Spleen (tissue), 11 donors: ENCODE measurements at regions not wholly inside any gene's neighbourhood (a gene's known extent, or its start where the extent isn't known, plus 50 kb on each side); places are given as distances from the start of the nearest gene placed in this dataset.

Source experiments
- DNase-seq: peaks from one replicate; pipeline ENCODE4 v3.0.0-alpha.2; 2020
- H3K27ac ChIP-seq, 8 donors: fragments of 200-600 bp; sonication (generic) in 7 of 8; 1 replicate in 4 of 8; 2 replicates in 4 of 8; pipeline versions ENCODE4 v1.5.0 to v1.8.0; 2016 to 2021; ENCODE audit warnings: inconsistent platforms in 4 of 8, mild to moderate bottlenecking in 4 of 8, moderate library complexity in 1 of 8
- H3K27me3 ChIP-seq, 7 donors: fragments of 200-600 bp; sonication (generic) in 6 of 7; replicated peaks in 1 of 7; 1 replicate in 4 of 7; 2 replicates in 3 of 7; pipeline versions ENCODE4 v1.5.0 to v1.8.0; 2016 to 2021; ENCODE audit warnings: inconsistent platforms in 3 of 7, mild to moderate bottlenecking in 1 of 7
- H3K36me3 ChIP-seq, 6 donors: fragments of 200-600 bp; sonication (generic) in 5 of 6; 1 replicate in 4 of 6; 2 replicates in 2 of 6; pipeline versions ENCODE4 v1.5.0 to v1.8.0; 2016 to 2021; ENCODE audit warnings: inconsistent platforms in 2 of 6
- H3K4me1 ChIP-seq, 6 donors: fragments of 200-600 bp; sonication (generic) in 5 of 6; 1 replicate in 3 of 6; 2 replicates in 3 of 6; pipeline versions ENCODE4 v1.5.0 to v1.8.0; 2016 to 2021; ENCODE audit warnings: inconsistent platforms in 3 of 6
- H3K4me3 ChIP-seq, 8 donors: fragments of 200-600 bp; sonication (generic) in 7 of 8; 1 replicate in 4 of 8; 2 replicates in 4 of 8; pipeline versions ENCODE4 v1.5.0 to v1.8.0; 2016 to 2021; ENCODE audit warnings: inconsistent platforms in 4 of 8, mild to moderate bottlenecking in 4 of 8, moderate library complexity in 2 of 8
- H3K9me3 ChIP-seq, 8 donors: fragments of 200-600 bp; sonication (generic) in 7 of 8; 1 replicate in 4 of 8; 2 replicates in 4 of 8; pipeline versions ENCODE4 v1.5.0 to v1.8.0; 2016 to 2021; ENCODE audit warnings: inconsistent platforms in 4 of 8
- POLR2A ChIP-seq, 3 donors: fragments of 450-650 bp; IDR thresholded peaks; one replicate each; pipeline ENCODE4 v1.5.1; 2017; ENCODE audit warnings: antibody characterized with exemption in 3 of 3, mild to moderate bottlenecking in 1 of 3
- POLR2AphosphoS5 ChIP-seq, 3 donors: sonication (generic); formaldehyde crosslinking; IDR thresholded peaks; one replicate each; pipeline ENCODE4 v1.5.1; 2017; ENCODE audit warnings: antibody characterized with exemption in 3 of 3
- WGBS, 5 donors: extraction: QIAGEN DNeasy Blood & Tissue Kit in 3 of 5; methylation state at CpG; one replicate each; pipeline versions ENCODE4 v1.1.5 to v1.1.7; 2013 to 2018; 5-methylcytosine and 5-hydroxymethylcytosine counted together
- intact Hi-C: fragments of 100-400 bp; cut with DNase I; formaldehyde crosslinking; loops from one replicate; pipeline ENCODE4 v1.15.0; 2023; ENCODE audit warnings: low total_unique reads
- TF ChIP-seq, protein P1 (sequence below), 11 experiments: fragments of 200-600 bp in 7 of 11; fragments of 450-650 bp in 4 of 11; sonication (generic) in 4 of 11; IDR thresholded peaks in 8 of 11; conservative IDR thresholded peaks in 3 of 11; 1 replicate in 7 of 11; 2 replicates in 4 of 11; pipeline versions ENCODE4 v1.4.0 to v1.8.0; 2016 to 2021; ENCODE audit warnings: antibody characterized with exemption in 11 of 11, inconsistent platforms in 4 of 11, mild to moderate bottlenecking in 1 of 11
- donor health status: healthy with polysubstance abuse.
- donor health status: DM: no; HTN: no; CAD: no; lungs with moderate emphysema.
- donor health status: DM: no; HTN: no; CAD: no.
- donor health status: Bipolar disorder and iron deficiency.
- donor health status: healthy.
- donor health status: DM: no; HTN: no; CAD: no.
- donor health status: DM: yes; HTN: yes; CAD: no.

DNA sequence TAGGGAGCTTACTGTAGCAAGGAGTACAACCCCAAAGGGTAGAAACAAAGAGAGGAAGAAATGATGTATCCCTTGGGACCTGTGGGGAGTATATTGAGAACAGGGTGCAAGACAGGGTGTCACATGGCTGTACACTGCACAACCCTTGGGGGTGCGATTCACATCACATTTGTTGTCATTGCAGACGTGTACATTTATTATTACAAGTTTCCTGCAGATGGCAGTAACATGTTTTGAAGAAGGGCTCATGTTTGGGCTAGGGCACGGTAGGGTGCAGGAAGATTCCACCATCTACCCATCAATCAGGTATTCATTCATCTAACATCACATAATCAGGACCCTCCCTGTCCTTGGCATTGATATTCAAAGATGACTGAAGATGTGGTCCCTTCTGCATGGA lies 62.5 kb downstream of the NDUFS5 start:
- intact Hi-C loops: no loop called here
- no peak for DNase-seq
- H3K27me3 ChIP-seq: peaks cover 0 to 8% (median 0%) of the 10 kb centered on the region in 7 donors
- TF ChIP-seq, protein P1, sequence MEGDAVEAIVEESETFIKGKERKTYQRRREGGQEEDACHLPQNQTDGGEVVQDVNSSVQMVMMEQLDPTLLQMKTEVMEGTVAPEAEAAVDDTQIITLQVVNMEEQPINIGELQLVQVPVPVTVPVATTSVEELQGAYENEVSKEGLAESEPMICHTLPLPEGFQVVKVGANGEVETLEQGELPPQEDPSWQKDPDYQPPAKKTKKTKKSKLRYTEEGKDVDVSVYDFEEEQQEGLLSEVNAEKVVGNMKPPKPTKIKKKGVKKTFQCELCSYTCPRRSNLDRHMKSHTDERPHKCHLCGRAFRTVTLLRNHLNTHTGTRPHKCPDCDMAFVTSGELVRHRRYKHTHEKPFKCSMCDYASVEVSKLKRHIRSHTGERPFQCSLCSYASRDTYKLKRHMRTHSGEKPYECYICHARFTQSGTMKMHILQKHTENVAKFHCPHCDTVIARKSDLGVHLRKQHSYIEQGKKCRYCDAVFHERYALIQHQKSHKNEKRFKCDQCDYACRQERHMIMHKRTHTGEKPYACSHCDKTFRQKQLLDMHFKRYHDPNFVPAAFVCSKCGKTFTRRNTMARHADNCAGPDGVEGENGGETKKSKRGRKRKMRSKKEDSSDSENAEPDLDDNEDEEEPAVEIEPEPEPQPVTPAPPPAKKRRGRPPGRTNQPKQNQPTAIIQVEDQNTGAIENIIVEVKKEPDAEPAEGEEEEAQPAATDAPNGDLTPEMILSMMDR (IDR thresholded peaks at IDR 0.05 in 8 of 11, conservative IDR thresholded peaks at IDR 0.05 in 3 of 11): no peak
- no peaks in the 10 kb centered on the region for H3K36me3 ChIP-seq
- no peak overlapping the region for H3K4me3 ChIP-seq
- no peaks in the 10 kb centered on the region for H3K9me3 ChIP-seq
- H3K27ac ChIP-seq: no peak overlapping the region
- H3K4me1 ChIP-seq: peaks cover 0 to 25% (median 8%) of the 10 kb centered on the region in 6 donors
- WGBS, 5 donors: 70 to 83% (median 75%) methylated on average over 3 of the region's 3 CpGs

DNA sequence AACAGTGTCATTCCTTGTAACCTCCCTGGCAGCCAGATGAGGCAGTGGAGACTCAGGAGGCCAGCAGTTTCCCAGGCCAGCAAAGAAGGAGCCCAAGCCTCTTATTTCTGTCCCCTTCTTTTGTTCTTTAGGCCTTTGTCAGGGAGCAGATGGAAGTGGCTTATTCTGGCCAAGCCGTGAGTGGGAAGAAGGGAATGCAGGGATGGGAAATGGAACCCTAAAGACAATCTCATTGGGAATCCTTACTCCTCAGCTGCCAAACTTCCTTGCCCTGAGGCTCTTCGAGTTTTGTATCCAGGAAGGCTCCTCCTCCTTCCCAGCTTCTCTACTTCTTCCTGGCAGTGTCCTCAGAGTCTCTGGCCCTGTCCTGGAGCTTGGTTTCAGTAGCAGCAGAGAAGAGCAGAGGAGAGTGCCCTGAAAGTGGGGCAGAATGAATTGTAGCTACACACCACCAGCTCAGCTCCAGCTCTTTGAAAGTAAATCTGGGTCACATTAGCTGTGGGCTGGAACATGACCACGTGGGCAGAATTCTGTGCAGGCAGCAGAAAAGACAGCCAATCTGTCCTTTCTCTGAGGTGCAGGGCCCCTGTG lies 63.9 kb downstream of the NDUFS5 start:
- Histone ChIP-seq H3K4me3 (no peak overlapping the region), H3K4me1 (peaks cover 0 to 25% (median 8%) of the 10 kb centered on the region in 6 donors), H3K27me3 (no peaks in the 10 kb centered on the region), H3K27ac (peak overlapping the region in 5 of 8 donors; percentile 26 to 49 (median 38)), H3K9me3 (no peaks in the 10 kb centered on the region), H3K36me3 (no peaks in the 10 kb centered on the region)
- WGBS, 5 donors: 46 to 67% (median 58%) methylated on average over 3 of the region's 3 CpGs
- TF ChIP-seq POLR2AphosphoS5 (IDR thresholded peaks at IDR 0.05) (no peak), POLR2A (IDR thresholded peaks at IDR 0.05) (no peak)
- TF ChIP-seq, protein P1 (IDR thresholded peaks at IDR 0.05 in 8 of 11, conservative IDR thresholded peaks at IDR 0.05 in 3 of 11): no peak
- no peak for DNase-seq
- intact Hi-C loops: no loop called here

DNA sequence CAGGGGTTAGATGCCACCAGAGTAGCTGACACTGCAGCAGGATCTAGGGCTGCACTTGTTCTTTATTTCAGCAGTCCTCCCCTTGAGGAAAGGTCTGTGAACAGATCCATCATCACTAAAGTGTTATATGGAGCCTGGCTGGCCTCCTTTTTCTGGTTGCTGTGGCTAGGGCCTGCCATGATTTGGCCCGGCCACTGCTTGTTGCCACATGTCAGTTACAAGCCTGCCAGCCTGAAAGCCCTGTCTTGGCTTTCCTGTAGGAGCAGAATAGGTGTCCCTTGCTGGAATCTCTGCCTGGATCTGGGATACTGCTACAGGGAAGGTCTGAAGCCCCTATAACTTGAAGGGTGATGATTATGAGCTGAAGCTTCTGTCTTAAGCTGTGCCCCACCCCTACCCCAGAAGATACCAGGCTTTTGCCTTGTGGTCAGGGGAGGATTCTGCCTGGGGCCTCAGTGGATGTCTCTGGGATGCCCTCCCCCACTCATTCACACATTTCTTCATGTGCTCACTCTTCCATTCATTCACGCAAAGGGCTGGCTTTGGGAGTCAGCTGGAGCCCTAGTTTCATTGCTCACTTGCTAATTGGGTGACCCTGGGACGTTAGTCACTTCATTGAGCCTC lies 64.7 kb downstream of the NDUFS5 start:
- Histone ChIP-seq H3K36me3 (no peaks in the 10 kb centered on the region), H3K4me1 (peaks cover 0 to 25% (median 8%) of the 10 kb centered on the region in 6 donors), H3K4me3 (no peak overlapping the region), H3K27me3 (no peaks in the 10 kb centered on the region), H3K27ac (peak overlapping the region in 3 of 8 donors; percentile 26 to 38 (median 30)), H3K9me3 (no peaks in the 10 kb centered on the region)
- 70 to 90% (median 85%) methylated on average over 3 of the region's 3 CpGs for WGBS, 5 donors
- intact Hi-C loops: no loop called here
- no peak for DNase-seq
- TF ChIP-seq POLR2A (IDR thresholded peaks at IDR 0.05) (no peak), POLR2AphosphoS5 (IDR thresholded peaks at IDR 0.05) (no peak)
- TF ChIP-seq, protein P1 (IDR thresholded peaks at IDR 0.05 in 8 of 11, conservative IDR thresholded peaks at IDR 0.05 in 3 of 11): no peak

DNA sequence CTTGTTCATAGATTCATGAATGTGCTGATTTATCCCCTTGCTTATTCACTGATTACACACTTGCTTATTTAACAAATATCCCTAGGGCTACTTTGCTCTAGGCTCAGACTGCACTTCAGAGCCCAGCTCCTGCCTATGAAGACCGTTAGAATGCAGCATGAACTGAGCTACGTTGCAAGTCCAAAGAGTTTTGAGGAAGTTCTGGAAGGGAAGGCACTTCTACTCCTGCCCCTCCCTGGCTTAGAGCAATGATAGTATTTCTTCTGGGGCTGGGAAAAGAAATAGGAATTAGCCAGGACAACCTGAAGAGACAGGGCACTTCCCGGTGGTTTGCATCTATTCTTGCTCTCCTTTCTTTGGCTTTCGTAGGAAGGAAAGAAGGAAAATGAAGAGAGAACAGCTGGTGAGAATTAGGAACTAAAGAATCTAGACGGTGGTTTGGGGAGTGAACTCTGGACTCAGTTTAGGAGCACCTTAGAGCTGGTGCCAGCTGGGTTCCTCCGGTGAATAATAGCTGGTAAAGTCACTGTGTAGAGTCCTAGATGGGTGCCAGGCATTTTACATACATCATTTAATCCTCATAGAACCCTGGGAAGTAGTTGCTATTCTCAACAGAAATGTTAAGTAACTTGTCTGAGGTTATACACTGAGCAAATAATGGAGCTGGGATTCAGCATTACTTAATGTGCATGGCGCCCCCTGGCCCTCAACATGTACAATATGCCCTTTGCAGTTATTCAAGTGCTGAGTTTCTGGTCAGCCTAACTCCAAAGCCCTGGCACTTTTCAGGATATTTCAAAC lies 65.9 kb downstream of the NDUFS5 start:
- Histone ChIP-seq H3K4me1 (peaks cover 0 to 25% (median 8%) of the 10 kb centered on the region in 6 donors), H3K36me3 (no peaks in the 10 kb centered on the region), H3K9me3 (no peaks in the 10 kb centered on the region), H3K27ac (no peak overlapping the region), H3K4me3 (no peak overlapping the region), H3K27me3 (no peaks in the 10 kb centered on the region)
- 32 to 46% (median 41%) methylated on average over 7 of the region's 7 CpGs for WGBS, 5 donors
- DNase-seq: peak; percentile 85
- TF ChIP-seq, protein P1 (IDR thresholded peaks at IDR 0.05 in 8 of 11, conservative IDR thresholded peaks at IDR 0.05 in 3 of 11): peak in 10 of 11 experiments; percentile 20 to 77 (median 66)
- TF ChIP-seq POLR2A (IDR thresholded peaks at IDR 0.05): no peak
- no peak for TF ChIP-seq POLR2AphosphoS5 (IDR thresholded peaks at IDR 0.05)
- intact Hi-C loops: no loop called here
